H9 (cell line): ENCODE measurements at regions not wholly inside any gene's neighbourhood (a gene's known extent, or its start where the extent isn't known, plus 50 kb on each side); places are given as distances from the start of the nearest gene placed in this dataset.

Experiments used
- DNase-seq: peaks from one replicate; pipeline ENCODE4 v3.0.0-alpha.2; 2017
- H2AFZ ChIP-seq: one replicate; pipeline ENCODE4 v1.6.1; 2013; ENCODE audit warnings: mild to moderate bottlenecking, low read length, control low read depth, moderate library complexity
- H2AK5ac ChIP-seq: 2 replicates; pipeline ENCODE4 v1.6.1; 2013; ENCODE audit warnings: low read length, control low read depth, mixed read lengths; ENCODE audit not compliant: insufficient read length
- H2BK120ac ChIP-seq: one replicate; pipeline ENCODE4 v1.6.1; 2013; ENCODE audit warnings: low read depth, mild to moderate bottlenecking, low read length, control low read depth, inconsistent platforms; ENCODE audit not compliant: poor library complexity, severe bottlenecking
- H2BK12ac ChIP-seq: 2 replicates; pipeline ENCODE4 v1.6.1; 2013; ENCODE audit warnings: low read length, control low read depth, mixed read lengths, low read depth; ENCODE audit not compliant: insufficient read length
- H2BK15ac ChIP-seq: 2 replicates; pipeline ENCODE4 v1.6.1; 2013; ENCODE audit warnings: low read depth, low read length, control low read depth
- H2BK20ac ChIP-seq: one replicate; pipeline ENCODE4 v1.6.1; 2013; ENCODE audit warnings: low read depth, mild to moderate bottlenecking, low read length, control low read depth, inconsistent platforms; ENCODE audit not compliant: poor library complexity, severe bottlenecking
- H2BK5ac ChIP-seq: 2 replicates; pipeline ENCODE4 v1.6.1; 2013; ENCODE audit warnings: low read length, control low read depth, mixed read lengths; ENCODE audit not compliant: insufficient read length
- H3K14ac ChIP-seq: 2 replicates; pipeline ENCODE4 v1.6.1; 2013; ENCODE audit warnings: low read length, control low read depth; ENCODE audit not compliant: insufficient read depth
- H3K18ac ChIP-seq: 2 replicates; pipeline ENCODE4 v1.6.1; 2013; ENCODE audit warnings: low read depth, mild to moderate bottlenecking, mixed read lengths, low read length, control low read depth; ENCODE audit not compliant: insufficient read length
- H3K23ac ChIP-seq: 2 replicates; pipeline ENCODE4 v1.6.1; 2013; ENCODE audit warnings: low read length, control low read depth, mixed read lengths, low read depth; ENCODE audit not compliant: insufficient read length
- H3K23me2 ChIP-seq: 2 replicates; pipeline ENCODE4 v1.6.1; 2013; ENCODE audit warnings: low read depth, mild to moderate bottlenecking, mixed read lengths, low read length, control low read depth; ENCODE audit not compliant: insufficient read length, poor library complexity, severe bottlenecking
- H3K27ac ChIP-seq: 2 replicates; pipeline ENCODE4 v1.5.1; 2013; ENCODE audit warnings: low read length, control low read depth, mixed read lengths, low read depth; ENCODE audit not compliant: insufficient read length
- H3K27me3 ChIP-seq: 2 replicates; pipeline ENCODE4 v1.6.1; 2013; ENCODE audit warnings: low read length, control low read depth, inconsistent platforms; ENCODE audit not compliant: insufficient read depth
- H3K4ac ChIP-seq: 2 replicates; pipeline ENCODE4 v1.6.1; 2013; ENCODE audit warnings: low read depth, mild to moderate bottlenecking, control low read depth, inconsistent platforms, low read length, moderate library complexity
- H3K4me1 ChIP-seq: 2 replicates; pipeline ENCODE4 v1.6.1; 2013; ENCODE audit warnings: low read length, control low read depth, inconsistent platforms; ENCODE audit not compliant: insufficient read depth
- H3K4me2 ChIP-seq: 2 replicates; pipeline ENCODE4 v1.6.1; 2013; ENCODE audit warnings: low read length, control low read depth, mixed read lengths; ENCODE audit not compliant: insufficient read length, insufficient read depth
- H3K56ac ChIP-seq: 2 replicates; pipeline ENCODE4 v1.6.1; 2013; ENCODE audit warnings: low read depth, mild to moderate bottlenecking, mixed read lengths, low read length, control low read depth; ENCODE audit not compliant: insufficient read length
- H3K79me1 ChIP-seq: 2 replicates; pipeline ENCODE4 v1.6.1; 2013; ENCODE audit warnings: low read depth, mild to moderate bottlenecking, moderate library complexity, low read length, control low read depth, inconsistent platforms; ENCODE audit not compliant: insufficient read depth, poor library complexity, severe bottlenecking
- H3K79me2 ChIP-seq: 2 replicates; pipeline ENCODE4 v1.6.1; 2013; ENCODE audit warnings: low read length, control low read depth, inconsistent platforms; ENCODE audit not compliant: insufficient read depth
- H3K9ac ChIP-seq: 2 replicates; pipeline ENCODE4 v1.6.1; 2013; ENCODE audit warnings: low read length, control low read depth, mixed read lengths; ENCODE audit not compliant: insufficient read length; ENCODE audit errors: extremely low read depth
- H3K9me3 ChIP-seq: one replicate; pipeline ENCODE4 v1.6.1; 2013; ENCODE audit warnings: low read depth, low read length, inconsistent platforms; ENCODE audit not compliant: control insufficient read depth
- H3T11ph ChIP-seq: one replicate; pipeline ENCODE4 v1.6.1; 2013; ENCODE audit warnings: mild to moderate bottlenecking, low read length, control low read depth, inconsistent platforms
- H4K20me1 ChIP-seq: one replicate; pipeline ENCODE4 v1.6.1; 2013; ENCODE audit not compliant: control insufficient read depth, insufficient read length, insufficient read depth
- H4K5ac ChIP-seq: 2 replicates; pipeline ENCODE4 v1.6.1; 2013; ENCODE audit warnings: low read depth, mild to moderate bottlenecking, mixed read lengths, low read length, control low read depth; ENCODE audit not compliant: insufficient read length
- H4K8ac ChIP-seq: replicated peaks from 2 replicates; pipeline ENCODE4 v1.6.1; 2013; ENCODE audit warnings: low read length, control low read depth, mixed read lengths, low read depth; ENCODE audit not compliant: insufficient read length
- H4K91ac ChIP-seq: 2 replicates; pipeline ENCODE4 v1.6.1; 2013; ENCODE audit warnings: low read depth, mild to moderate bottlenecking, moderate library complexity, mixed read lengths, low read length, control low read depth; ENCODE audit not compliant: insufficient read length
- H3K27ac Mint-ChIP-seq, 3 experiments: 2 replicates in 2 of 3; 3 replicates in 1 of 3; pipeline ENCODE4 v1.8.0; 2020 to 2021; ENCODE audit warnings: mixed read lengths in 3 of 3, mild to moderate bottlenecking in 1 of 3, moderate library complexity in 1 of 3
- H3K27me3 Mint-ChIP-seq: 2 replicates; pipeline ENCODE4 v1.8.0; 2021; ENCODE audit warnings: low read depth, mild to moderate bottlenecking, moderate library complexity, mixed read lengths
- H3K36me3 Mint-ChIP-seq, 3 experiments: 2 replicates in 2 of 3; 3 replicates in 1 of 3; pipeline ENCODE4 v1.8.0; 2020 to 2021; ENCODE audit warnings: low read depth in 3 of 3, mixed read lengths in 3 of 3; ENCODE audit not compliant: insufficient read depth in 1 of 3
- H3K4me1 Mint-ChIP-seq, 2 experiments: 2 replicates each; pipeline ENCODE4 v1.8.0; 2020; ENCODE audit warnings: mixed read lengths in 2 of 2
- H3K4me3 Mint-ChIP-seq, 2 experiments: 2 replicates in 1 of 2; 3 replicates in 1 of 2; pipeline ENCODE4 v1.8.0; 2020 to 2021; ENCODE audit warnings: mild to moderate bottlenecking in 2 of 2, mixed read lengths in 2 of 2, moderate library complexity in 1 of 2
- H3K9me3 Mint-ChIP-seq, 2 experiments: 2 replicates in 1 of 2; 3 replicates in 1 of 2; pipeline ENCODE4 v1.8.0; 2020; ENCODE audit warnings: mild to moderate bottlenecking in 2 of 2, mixed read lengths in 2 of 2, moderate library complexity in 1 of 2
- WGBS: extraction: QIAGEN DNeasy Blood & Tissue Kit; methylation state at CpG from one replicate; pipeline ENCODE4 v1.1.7; 2013; ENCODE audit warnings: missing lambda C conversion rate, low lambda C conversion rate, mixed read lengths; ENCODE audit not compliant: insufficient read length; ENCODE audit errors: extremely low coverage; 5-methylcytosine and 5-hydroxymethylcytosine counted together
- TF ChIP-seq, protein P1 (sequence below): fragments of 200-600 bp; sonication (generic); conservative IDR thresholded peaks from 3 replicates; pipeline ENCODE4 v1.8.0; 2021; ENCODE audit warnings: antibody characterized with exemption, mild to moderate bottlenecking

DNA sequence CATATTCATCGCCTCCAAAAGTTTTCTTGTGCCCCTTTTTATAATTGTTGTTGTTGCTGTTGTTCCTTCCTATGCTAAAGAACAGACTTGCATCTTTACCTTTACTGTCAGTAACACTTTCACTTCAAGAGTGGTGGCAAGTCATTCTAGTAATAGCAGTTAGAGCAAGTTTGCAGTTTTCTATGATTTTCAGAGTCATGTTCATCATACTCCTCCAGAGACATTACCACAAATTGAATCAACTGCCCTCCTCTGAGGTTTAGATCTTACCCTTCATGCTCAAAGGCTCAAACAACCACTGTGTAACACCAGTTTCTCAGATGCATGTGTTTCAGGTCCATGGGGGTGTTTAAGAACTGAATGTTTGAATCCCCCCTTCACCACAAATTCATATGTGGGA lies 763.4 kb downstream of the LRFN5 start:
- Histone ChIP-seq H4K5ac (no peak overlapping the region), H2AK5ac (no peak overlapping the region), H4K8ac (no peak overlapping the region), H3K14ac (no peak overlapping the region), H3K9me3 (no peaks in the 10 kb centered on the region), H2BK20ac (no peak overlapping the region), H2BK120ac (no peak overlapping the region), H3K79me2 (no peaks in the 10 kb centered on the region; the same call in 1 of the 2 replicates), H3K4me2 (no peak overlapping the region), H2AFZ (no peak overlapping the region), H2BK15ac (no peak overlapping the region), H3K23ac (no peak overlapping the region), H3K79me1 (no peaks in the 10 kb centered on the region), H3T11ph (no peak overlapping the region), H3K4me1 (no peaks in the 10 kb centered on the region), H3K9ac (no peak overlapping the region), H3K18ac (no peak overlapping the region), H2BK5ac (no peak overlapping the region), H3K27ac (no peak overlapping the region), H4K91ac (no peak overlapping the region), H3K4ac (no peak overlapping the region), H3K56ac (no peak overlapping the region), H3K23me2 (no peaks in the 10 kb centered on the region), H3K27me3 (no peaks in the 10 kb centered on the region), H4K20me1 (no peaks in the 10 kb centered on the region), H2BK12ac (no peak overlapping the region)
- TF ChIP-seq, protein P1, sequence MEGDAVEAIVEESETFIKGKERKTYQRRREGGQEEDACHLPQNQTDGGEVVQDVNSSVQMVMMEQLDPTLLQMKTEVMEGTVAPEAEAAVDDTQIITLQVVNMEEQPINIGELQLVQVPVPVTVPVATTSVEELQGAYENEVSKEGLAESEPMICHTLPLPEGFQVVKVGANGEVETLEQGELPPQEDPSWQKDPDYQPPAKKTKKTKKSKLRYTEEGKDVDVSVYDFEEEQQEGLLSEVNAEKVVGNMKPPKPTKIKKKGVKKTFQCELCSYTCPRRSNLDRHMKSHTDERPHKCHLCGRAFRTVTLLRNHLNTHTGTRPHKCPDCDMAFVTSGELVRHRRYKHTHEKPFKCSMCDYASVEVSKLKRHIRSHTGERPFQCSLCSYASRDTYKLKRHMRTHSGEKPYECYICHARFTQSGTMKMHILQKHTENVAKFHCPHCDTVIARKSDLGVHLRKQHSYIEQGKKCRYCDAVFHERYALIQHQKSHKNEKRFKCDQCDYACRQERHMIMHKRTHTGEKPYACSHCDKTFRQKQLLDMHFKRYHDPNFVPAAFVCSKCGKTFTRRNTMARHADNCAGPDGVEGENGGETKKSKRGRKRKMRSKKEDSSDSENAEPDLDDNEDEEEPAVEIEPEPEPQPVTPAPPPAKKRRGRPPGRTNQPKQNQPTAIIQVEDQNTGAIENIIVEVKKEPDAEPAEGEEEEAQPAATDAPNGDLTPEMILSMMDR = no peak
- DNase-seq = no peak
- Mint-ChIP-seq H3K27ac (no peak overlapping the region), H3K4me3 (no peak overlapping the region), H3K9me3 (no peaks in the 10 kb centered on the region), H3K36me3 (no peaks in the 10 kb centered on the region), H3K4me1 (no peaks in the 10 kb centered on the region), H3K27me3 (no peaks in the 10 kb centered on the region)
- no CpG with 5 or more reads among the region's 1 CpG for WGBS
